Lower leg skin (tissue), 4 donors: ENCODE measurements at regions not wholly inside any gene's neighbourhood (a gene's known extent, or its start where the extent isn't known, plus 50 kb on each side); places are given as distances from the start of the nearest gene placed in this dataset.

ENCODE experiments used
- DNase-seq, 2 donors: peaks; one replicate each; pipeline ENCODE4 v3.0.0-alpha.2; 2019; ENCODE audit warnings: low spot score in 2 of 2
- H3K4me3 ChIP-seq: fragments of 200-600 bp; sonication (generic); 2 replicates; pipeline ENCODE4 v1.5.1; 2017; ENCODE audit warnings: mild to moderate bottlenecking, low read depth; ENCODE audit not compliant: poor library complexity, severe bottlenecking
- POLR2A ChIP-seq, 2 donors: fragments of 450-650 bp; IDR thresholded peaks; one replicate each; pipeline ENCODE4 v1.6.1; 2016 to 2017; ENCODE audit warnings: antibody characterized with exemption in 2 of 2, mild to moderate bottlenecking in 1 of 2, moderate library complexity in 1 of 2
- WGBS, 2 donors: methylation state at CpG; one replicate each; pipeline ENCODE4 v1.1.5; 2018; 5-methylcytosine and 5-hydroxymethylcytosine counted together
- intact Hi-C: fragments of 100-400 bp; cut with DNase I; formaldehyde crosslinking; loops from one replicate; pipeline ENCODE4 v1.15.0; 2023; ENCODE audit warnings: low total_unique reads
- TF ChIP-seq, protein P1 (sequence below), 3 donors: fragments of 450-650 bp; IDR thresholded peaks; one replicate each; pipeline ENCODE4 v1.5.1; 2016; ENCODE audit warnings: antibody characterized with exemption in 3 of 3, mild to moderate bottlenecking in 3 of 3, moderate library complexity in 2 of 3

DNA sequence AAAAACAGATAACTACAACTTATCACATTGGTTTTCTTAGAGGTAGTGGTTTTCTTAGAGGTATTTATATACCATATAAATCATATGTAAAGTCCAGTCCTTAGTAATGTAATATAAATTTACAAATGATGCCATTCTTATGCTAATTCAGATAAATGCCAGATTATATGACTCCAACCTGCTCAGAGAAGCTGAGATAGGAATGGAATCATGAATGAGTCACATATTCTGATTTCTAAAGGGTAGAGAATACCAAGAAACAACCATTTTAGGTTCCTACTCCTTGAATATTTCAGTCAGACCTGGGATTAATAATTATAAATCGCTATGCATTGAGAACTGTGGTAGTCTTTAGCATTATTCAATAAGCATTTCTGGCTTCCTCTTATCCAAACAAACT, 760.1 kb upstream of the NEGR1 start:
- intact Hi-C loops = no loop called here

DNA sequence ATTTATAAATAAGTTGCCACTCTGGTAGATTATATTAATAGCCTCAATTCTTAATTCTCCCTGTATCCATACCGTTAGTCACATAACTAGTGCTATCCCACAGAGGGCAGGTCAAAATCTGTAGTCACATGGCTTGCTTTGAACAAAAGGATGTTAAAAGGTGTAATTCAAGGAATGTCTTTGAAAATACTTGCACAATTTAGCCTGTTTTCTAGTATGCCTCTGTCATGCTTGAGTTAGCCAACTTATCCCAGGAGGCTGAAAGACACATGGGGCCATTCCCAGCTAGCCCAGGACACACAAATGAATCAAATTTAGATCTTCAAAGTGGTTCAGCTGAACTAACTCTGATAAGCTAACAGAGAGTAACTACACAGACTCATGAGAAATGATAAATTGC, 758.5 kb upstream of the NEGR1 start:
- no peak overlapping the region for H3K4me3 ChIP-seq
- no peak for DNase-seq
- no peak for TF ChIP-seq POLR2A (IDR thresholded peaks at IDR 0.05)
- TF ChIP-seq, protein P1, sequence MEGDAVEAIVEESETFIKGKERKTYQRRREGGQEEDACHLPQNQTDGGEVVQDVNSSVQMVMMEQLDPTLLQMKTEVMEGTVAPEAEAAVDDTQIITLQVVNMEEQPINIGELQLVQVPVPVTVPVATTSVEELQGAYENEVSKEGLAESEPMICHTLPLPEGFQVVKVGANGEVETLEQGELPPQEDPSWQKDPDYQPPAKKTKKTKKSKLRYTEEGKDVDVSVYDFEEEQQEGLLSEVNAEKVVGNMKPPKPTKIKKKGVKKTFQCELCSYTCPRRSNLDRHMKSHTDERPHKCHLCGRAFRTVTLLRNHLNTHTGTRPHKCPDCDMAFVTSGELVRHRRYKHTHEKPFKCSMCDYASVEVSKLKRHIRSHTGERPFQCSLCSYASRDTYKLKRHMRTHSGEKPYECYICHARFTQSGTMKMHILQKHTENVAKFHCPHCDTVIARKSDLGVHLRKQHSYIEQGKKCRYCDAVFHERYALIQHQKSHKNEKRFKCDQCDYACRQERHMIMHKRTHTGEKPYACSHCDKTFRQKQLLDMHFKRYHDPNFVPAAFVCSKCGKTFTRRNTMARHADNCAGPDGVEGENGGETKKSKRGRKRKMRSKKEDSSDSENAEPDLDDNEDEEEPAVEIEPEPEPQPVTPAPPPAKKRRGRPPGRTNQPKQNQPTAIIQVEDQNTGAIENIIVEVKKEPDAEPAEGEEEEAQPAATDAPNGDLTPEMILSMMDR (IDR thresholded peaks at IDR 0.05) = no peak
- intact Hi-C loops = no loop called here
- 78 to 84% methylated on average over 1 of the region's 1 CpG for WGBS, 2 donors

More for the DNA sequence above, 760.1 kb upstream of the NEGR1 start:
- no peak for DNase-seq
- no peak for TF ChIP-seq POLR2A (IDR thresholded peaks at IDR 0.05)
- TF ChIP-seq, protein P1 (IDR thresholded peaks at IDR 0.05) = no peak
- no peak overlapping the region for H3K4me3 ChIP-seq
- 87 to 89% methylated on average over 1 of the region's 1 CpG for WGBS, 2 donors

DNA sequence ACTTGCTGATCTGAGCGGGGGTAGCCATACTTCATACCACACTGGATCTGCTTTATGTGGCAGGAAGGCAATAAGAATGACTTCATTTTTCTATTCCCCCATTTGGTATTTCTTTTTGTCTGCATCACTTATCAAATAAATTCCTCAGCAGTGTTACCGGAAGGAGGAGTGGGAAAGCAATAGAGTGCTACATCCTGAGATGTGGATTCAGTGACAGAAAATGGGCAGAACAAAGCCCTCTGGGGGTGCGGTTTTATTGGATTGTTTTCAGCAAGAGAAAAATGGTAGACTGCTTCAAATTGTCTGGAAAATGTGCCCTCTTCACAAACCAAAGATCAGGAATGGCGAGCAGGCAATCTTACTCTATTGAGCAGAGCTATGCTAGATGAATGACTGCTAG, 751.9 kb upstream of the NEGR1 start:
- intact Hi-C loops = no loop called here
- no peak overlapping the region for H3K4me3 ChIP-seq
- no peak for TF ChIP-seq POLR2A (IDR thresholded peaks at IDR 0.05)
- TF ChIP-seq, protein P1 (IDR thresholded peaks at IDR 0.05) = no peak
- DNase-seq = no peak
- 68 to 76% methylated on average over 4 of the region's 4 CpGs for WGBS, 2 donors

DNA sequence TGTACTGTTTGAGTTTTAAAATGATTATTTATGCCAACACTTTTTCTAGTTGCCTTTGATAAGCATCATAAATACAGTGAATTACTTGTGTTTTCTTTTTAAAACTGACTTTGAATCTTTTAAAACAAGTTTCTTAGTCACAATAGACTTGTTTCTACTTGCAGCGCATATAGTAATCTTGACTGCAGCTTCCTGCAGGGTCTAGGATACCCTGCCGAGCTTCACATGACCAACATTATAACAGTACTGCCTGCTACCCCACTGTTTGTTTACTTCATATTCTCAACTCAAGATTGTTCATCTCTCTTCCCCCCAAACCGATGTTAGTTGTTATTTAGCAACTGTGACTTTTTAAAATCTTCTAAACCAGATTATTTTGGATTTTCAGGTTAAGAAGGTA, 751.3 kb upstream of the NEGR1 start:
- intact Hi-C loops = no loop called here
- no peak for DNase-seq
- WGBS, 2 donors = 18 to 28% methylated on average over 3 of the region's 3 CpGs
- no peak overlapping the region for H3K4me3 ChIP-seq
- TF ChIP-seq, protein P1 (IDR thresholded peaks at IDR 0.05) = no peak
- no peak for TF ChIP-seq POLR2A (IDR thresholded peaks at IDR 0.05)

DNA sequence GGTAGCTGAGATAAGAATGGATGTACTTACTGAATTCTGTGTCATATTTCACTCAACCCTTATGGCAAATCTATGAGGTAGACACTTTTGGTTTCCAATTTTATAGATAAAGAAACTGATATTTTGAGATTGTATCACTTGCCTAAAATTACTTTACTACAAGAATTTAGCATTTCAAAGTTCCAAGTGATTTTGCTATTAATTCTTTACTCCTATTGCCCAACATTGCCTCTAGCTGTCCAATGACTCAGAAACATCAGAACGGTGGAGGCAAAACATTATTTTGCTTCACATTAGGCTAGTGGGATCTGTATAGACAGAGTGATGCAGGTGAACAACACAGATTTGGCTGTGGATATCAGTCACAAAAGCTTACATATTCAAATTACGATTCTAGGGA, 747.2 kb upstream of the NEGR1 start:
- H3K4me3 ChIP-seq = no peak overlapping the region
- intact Hi-C loops = no loop called here
- no peak for DNase-seq
- TF ChIP-seq, protein P1 (IDR thresholded peaks at IDR 0.05) = no peak
- no peak for TF ChIP-seq POLR2A (IDR thresholded peaks at IDR 0.05)
- WGBS, 2 donors = 47 to 57% methylated on average over 2 of the region's 2 CpGs

DNA sequence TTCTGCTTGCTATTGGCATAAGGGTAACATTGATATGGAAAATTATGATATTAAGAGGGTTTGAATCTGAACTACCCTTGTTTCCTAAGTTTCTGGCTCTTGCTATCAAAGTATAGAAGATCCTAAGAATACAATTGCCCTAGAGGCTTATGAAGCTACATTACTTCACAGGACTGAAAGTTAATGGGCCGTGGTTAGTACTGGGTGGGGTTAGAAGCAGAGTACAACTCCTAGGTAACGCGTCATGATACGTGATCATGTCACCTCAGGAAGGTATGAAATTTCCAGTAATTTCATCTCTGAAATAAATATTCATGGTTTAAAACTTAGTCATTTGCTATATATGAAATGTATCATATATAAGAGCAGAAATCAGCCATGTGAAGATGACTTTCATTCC, 743.8 kb upstream of the NEGR1 start:
- WGBS, 2 donors = 48 to 58% methylated on average over 4 of the region's 4 CpGs

More for the DNA sequence above, 743.8 kb upstream of the NEGR1 start:
- no peak for TF ChIP-seq POLR2A (IDR thresholded peaks at IDR 0.05)
- TF ChIP-seq, protein P1 (IDR thresholded peaks at IDR 0.05) = no peak
- intact Hi-C loops = no loop called here
- DNase-seq = no peak
- H3K4me3 ChIP-seq = no peak overlapping the region
